Psoas muscle (tissue), 7 donors: ENCODE measurements at regions not wholly inside any gene's neighbourhood (a gene's known extent, or its start where the extent isn't known, plus 50 kb on each side); places are given as distances from the start of the nearest gene placed in this dataset.

Experiments
- ATAC-seq, 4 donors: fragments of 200-7000 bp; cut with Tn5 transposase; one replicate each; pipeline ENCODE4 v1.9.1; 2020; ENCODE audit warnings: moderate library complexity in 3 of 4, mild to moderate bottlenecking in 2 of 4
- DNase-seq, 2 donors: peaks; one replicate each; pipeline ENCODE4 v3.0.0-alpha.2; 2020
- H3K27ac ChIP-seq: fragments of 200-600 bp; one replicate; pipeline ENCODE4 v1.8.0; 2022
- H3K27me3 ChIP-seq, 3 donors: fragments of 200-600 bp in 1 of 3; one replicate each; pipeline versions ENCODE4 v1.6.1 to v1.8.0; 2013 to 2022; ENCODE audit warnings: low read length in 2 of 3, mild to moderate bottlenecking in 2 of 3, moderate library complexity in 1 of 3; ENCODE audit not compliant: insufficient read depth in 3 of 3
- H3K36me3 ChIP-seq, 2 donors: fragments of 200-600 bp in 1 of 2; one replicate each; pipeline versions ENCODE4 v1.6.1 to v1.8.0; 2013 to 2022; ENCODE audit warnings: low read depth in 1 of 2, mild to moderate bottlenecking in 1 of 2, moderate library complexity in 1 of 2; ENCODE audit not compliant: insufficient read depth in 1 of 2
- H3K4me1 ChIP-seq: fragments of 200-600 bp; one replicate; pipeline ENCODE4 v1.8.0; 2022
- H3K4me3 ChIP-seq: fragments of 200-600 bp; one replicate; pipeline ENCODE4 v1.8.0; 2022; ENCODE audit warnings: mild to moderate bottlenecking
- H3K9me3 ChIP-seq: fragments of 200-600 bp; one replicate; pipeline ENCODE4 v1.8.0; 2022
- WGBS, 3 donors: extraction: QIAGEN DNeasy Blood & Tissue Kit; methylation state at CpG; one replicate each; pipeline versions ENCODE4 v1.1.6 to v1.1.7; 2013; 5-methylcytosine and 5-hydroxymethylcytosine counted together
- intact Hi-C, 2 donors: fragments of 100-400 bp; cut with DNase I; formaldehyde crosslinking; loops; one replicate each; pipeline versions ENCODE4 v1.11.0 to v1.14.2; 2022
- TF ChIP-seq, protein P1 (sequence below): fragments of 200-600 bp; IDR thresholded peaks from one replicate; pipeline ENCODE4 v1.8.0; 2022; ENCODE audit warnings: antibody characterized with exemption
- donor health status: healthy with polysubstance abuse.
- donor health status: DM: no; HTN: no; CAD: no; lungs with moderate emphysema.
- donor health status: Bipolar disorder and iron deficiency.
- donor health status: healthy.
- donor health status: DM: yes; HTN: yes; CAD: no.
- donor health status: DM: no; HTN: no; CAD: no.
- donor health status: DM: yes; HTN: yes; CAD: no.

DNA sequence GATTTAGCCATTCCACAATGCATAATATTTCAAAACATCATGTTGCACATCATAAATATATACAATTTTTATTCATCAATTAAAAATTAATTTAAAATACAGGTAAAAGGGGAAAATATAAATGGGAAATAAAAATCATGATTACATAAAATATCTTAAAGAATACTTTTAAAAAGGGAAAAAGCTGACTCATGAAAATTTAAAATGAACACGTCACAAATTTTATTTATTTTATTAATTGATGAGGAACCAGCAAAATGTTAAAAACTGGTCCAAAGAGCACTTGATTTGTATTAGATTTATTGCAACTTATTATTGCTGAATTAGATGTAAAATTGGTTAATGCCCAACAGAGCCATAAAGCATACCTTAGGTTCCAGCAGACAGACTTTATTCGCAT lies 78.5 kb upstream of the ANK2 start:
- WGBS, 3 donors: 94 to 98% (median 96%) methylated on average over 2 of the region's 2 CpGs
- TF ChIP-seq, protein P1, sequence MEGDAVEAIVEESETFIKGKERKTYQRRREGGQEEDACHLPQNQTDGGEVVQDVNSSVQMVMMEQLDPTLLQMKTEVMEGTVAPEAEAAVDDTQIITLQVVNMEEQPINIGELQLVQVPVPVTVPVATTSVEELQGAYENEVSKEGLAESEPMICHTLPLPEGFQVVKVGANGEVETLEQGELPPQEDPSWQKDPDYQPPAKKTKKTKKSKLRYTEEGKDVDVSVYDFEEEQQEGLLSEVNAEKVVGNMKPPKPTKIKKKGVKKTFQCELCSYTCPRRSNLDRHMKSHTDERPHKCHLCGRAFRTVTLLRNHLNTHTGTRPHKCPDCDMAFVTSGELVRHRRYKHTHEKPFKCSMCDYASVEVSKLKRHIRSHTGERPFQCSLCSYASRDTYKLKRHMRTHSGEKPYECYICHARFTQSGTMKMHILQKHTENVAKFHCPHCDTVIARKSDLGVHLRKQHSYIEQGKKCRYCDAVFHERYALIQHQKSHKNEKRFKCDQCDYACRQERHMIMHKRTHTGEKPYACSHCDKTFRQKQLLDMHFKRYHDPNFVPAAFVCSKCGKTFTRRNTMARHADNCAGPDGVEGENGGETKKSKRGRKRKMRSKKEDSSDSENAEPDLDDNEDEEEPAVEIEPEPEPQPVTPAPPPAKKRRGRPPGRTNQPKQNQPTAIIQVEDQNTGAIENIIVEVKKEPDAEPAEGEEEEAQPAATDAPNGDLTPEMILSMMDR: no peak
- H3K27me3 ChIP-seq: no peaks in the 10 kb centered on the region
- no peak overlapping the region for H3K27ac ChIP-seq
- DNase-seq: no peak
- no peaks in the 10 kb centered on the region for H3K36me3 ChIP-seq
- no peaks in the 10 kb centered on the region for H3K9me3 ChIP-seq
- no peak for ATAC-seq
- no peaks in the 10 kb centered on the region for H3K4me1 ChIP-seq
- no peak overlapping the region for H3K4me3 ChIP-seq
- intact Hi-C loops: no loop called here

DNA sequence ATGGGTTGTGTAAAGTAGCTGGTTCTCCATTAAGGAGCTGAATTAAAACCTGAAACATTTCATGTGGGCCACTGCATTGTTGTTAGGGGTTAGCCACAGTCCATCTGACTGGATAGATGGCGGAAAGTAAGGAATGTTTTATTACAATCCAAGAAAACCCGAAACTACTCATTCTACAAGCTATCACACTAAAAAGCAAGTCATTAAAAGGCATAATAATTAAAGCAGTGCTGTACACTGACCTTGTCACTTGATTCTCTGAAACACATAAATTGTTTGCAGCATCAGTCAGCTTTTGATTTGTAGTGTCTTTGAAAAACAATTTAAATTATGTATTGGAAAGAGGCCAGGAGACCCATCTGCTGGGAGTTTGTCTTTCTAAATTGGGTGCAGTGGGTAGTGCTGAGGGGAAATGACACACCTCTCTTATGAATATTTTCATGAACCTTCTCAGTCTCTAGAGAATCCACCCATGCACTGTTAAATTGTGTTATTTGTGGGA lies 75.7 kb upstream of the ANK2 start:
- 85 to 94% (median 90%) methylated on average over 2 of the region's 2 CpGs for WGBS, 3 donors
- no peaks in the 10 kb centered on the region for H3K27me3 ChIP-seq
- H3K4me3 ChIP-seq: no peak overlapping the region
- ATAC-seq (no peak), DNase-seq (no peak)
- intact Hi-C loops: no loop called here
- H3K9me3 ChIP-seq: no peaks in the 10 kb centered on the region
- TF ChIP-seq, protein P1: no peak
- no peak overlapping the region for H3K27ac ChIP-seq
- H3K4me1 ChIP-seq: no peaks in the 10 kb centered on the region
- H3K36me3 ChIP-seq: no peaks in the 10 kb centered on the region

DNA sequence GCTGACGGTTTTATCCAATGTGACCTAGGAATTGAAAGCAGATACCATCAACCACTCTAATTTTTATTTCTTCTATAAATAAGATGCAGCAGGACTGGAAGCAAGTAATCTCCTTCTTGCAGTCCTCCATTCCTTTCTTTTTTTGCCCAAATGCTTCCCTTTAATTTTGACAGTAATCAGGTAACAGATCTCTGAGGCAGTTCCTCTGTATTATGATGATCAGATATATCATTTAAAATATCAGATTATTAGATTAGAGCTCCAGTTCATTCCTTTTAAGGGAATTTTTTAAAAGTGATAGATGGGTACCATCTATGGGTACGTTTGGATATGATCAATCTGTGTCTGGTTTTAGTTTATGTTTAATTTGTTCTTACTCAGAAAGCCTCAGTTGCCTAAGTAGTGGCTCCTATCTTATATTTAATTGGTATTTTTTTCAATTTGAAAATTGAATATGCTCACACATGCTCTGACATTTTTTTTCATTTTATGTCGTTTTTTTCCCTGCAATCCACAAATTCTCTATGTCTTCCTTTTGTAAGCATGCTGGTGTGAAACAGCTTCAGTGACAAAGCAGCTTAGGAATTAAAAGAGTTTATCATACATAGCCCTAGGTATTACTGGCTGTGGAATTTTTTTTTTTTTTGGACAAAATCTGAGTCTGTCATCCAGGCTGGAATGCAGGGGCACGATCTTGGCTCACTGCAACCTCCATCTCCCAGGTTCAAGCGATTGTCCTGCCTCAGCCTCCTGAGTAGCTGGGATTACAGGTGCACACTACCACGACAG lies 73.7 kb upstream of the ANK2 start:
- ATAC-seq: no peak
- H3K27ac ChIP-seq: no peak overlapping the region
- DNase-seq: no peak
- TF ChIP-seq, protein P1: no peak
- H3K27me3 ChIP-seq: no peaks in the 10 kb centered on the region
- intact Hi-C loops: no loop called here
- no peaks in the 10 kb centered on the region for H3K36me3 ChIP-seq
- H3K9me3 ChIP-seq: no peaks in the 10 kb centered on the region
- H3K4me3 ChIP-seq: no peak overlapping the region
- WGBS, 3 donors: 75 to 84% (median 81%) methylated on average over 6 of the region's 6 CpGs
- H3K4me1 ChIP-seq: no peaks in the 10 kb centered on the region

DNA sequence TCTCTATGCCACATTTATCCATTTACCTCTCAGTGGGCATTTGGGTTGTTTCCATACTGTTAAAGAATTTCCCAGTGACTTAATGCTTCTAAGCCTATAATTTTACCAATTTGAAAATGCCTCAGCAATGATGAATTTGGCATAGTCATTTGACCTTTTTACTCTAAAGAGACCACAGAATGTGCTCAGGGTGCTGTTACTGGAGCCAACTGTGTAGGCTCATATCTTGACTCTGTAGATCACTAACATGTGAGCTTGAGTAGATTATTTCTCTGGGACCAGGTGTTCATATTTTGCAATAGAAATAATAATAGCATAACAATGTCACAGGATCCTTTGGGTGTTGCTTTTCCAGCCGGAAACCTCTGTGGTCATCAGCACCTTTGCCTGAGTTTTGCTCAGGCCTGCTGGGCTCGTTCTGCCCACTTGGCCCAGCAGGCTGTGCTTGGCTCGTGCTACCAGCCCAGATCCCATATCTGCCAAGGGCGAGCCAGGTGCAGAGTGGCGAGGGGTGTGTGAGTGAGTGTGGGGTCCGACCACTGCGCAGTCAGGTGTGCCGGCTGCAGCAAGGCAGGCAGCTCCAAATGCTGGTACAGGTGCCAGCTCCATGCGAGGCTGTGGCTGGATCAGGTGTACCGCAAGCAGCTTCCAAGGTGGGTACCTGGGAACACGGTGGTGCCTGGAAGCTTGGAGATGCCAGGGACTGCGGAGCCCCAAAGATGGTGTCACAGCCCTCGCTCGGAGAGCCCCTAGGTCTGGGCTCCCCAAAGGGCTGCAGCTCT lies 70.6 kb upstream of the ANK2 start:
- ATAC-seq: no peak
- 92 to 96% (median 93%) methylated on average over 14 of the region's 14 CpGs for WGBS, 3 donors

More for the DNA sequence above, 70.6 kb upstream of the ANK2 start:
- TF ChIP-seq, protein P1: no peak
- no peaks in the 10 kb centered on the region for H3K9me3 ChIP-seq
- no peak for DNase-seq
- no peak overlapping the region for H3K4me3 ChIP-seq
- H3K4me1 ChIP-seq: no peaks in the 10 kb centered on the region
- intact Hi-C loops: no loop called here
- H3K27me3 ChIP-seq: no peaks in the 10 kb centered on the region
- no peaks in the 10 kb centered on the region for H3K36me3 ChIP-seq
- H3K27ac ChIP-seq: no peak overlapping the region
